Endothelial cell of umbilical vein (primary cell): ENCODE measurements at regions not wholly inside any gene's neighbourhood (a gene's known extent, or its start where the extent isn't known, plus 50 kb on each side); places are given as distances from the start of the nearest gene placed in this dataset.

ENCODE experiments used
- BruUV-seq: library from RNA; stranded (reverse); fragments of 400-500 nt; replicated peaks from 2 replicates; lab custom pipeline; 2021; lab: Mats Ljungman, UMichigan
- CTCF ChIA-PET: fragments of 300-600, 350-600 bp; sonication (Branson Sonifier 250); formaldehyde crosslinking; loops from one replicate; lab custom pipeline; 2021; ENCODE audit warnings: antibody characterized with exemption, inconsistent platforms; lab: Charles Lee
- POLR2A ChIA-PET: fragments of 300-600, 350-600 bp; sonication (Branson Sonifier 250); formaldehyde crosslinking; loops from one replicate; lab custom pipeline; 2021; ENCODE audit warnings: antibody characterized with exemption, inconsistent platforms; lab: Charles Lee
- DNase-seq: peaks from one replicate; pipeline ENCODE4 v3.0.0-alpha.2; 2011; ENCODE audit warnings: low read depth, low spot score
- FAIRE-seq: peaks from 2 replicates; lab custom pipeline; 2011; peaks lifted over from hg19 to GRCh38; lab: Jason Lieb, UNC
- H2AFZ ChIP-seq: 2 replicates; pipeline ENCODE4 v1.6.0; 2012; ENCODE audit warnings: low read depth, low read length, control low read depth, inconsistent platforms
- H3K27ac ChIP-seq: 2 replicates; pipeline ENCODE4 v1.5.1; 2011; ENCODE audit warnings: low read depth, mild to moderate bottlenecking, control low read depth, low read length, moderate library complexity; ENCODE audit not compliant: insufficient read depth
- H3K27me3 ChIP-seq, 2 experiments: 2 replicates each; pipeline versions ENCODE4 v1.6.0 to v1.6.1; 2011; ENCODE audit warnings: low read length in 2 of 2, mixed read lengths in 1 of 2; ENCODE audit not compliant: control insufficient read depth in 2 of 2, insufficient read depth in 2 of 2
- H3K36me3 ChIP-seq, 2 experiments: 2 replicates in 1 of 2; 3 replicates in 1 of 2; pipeline ENCODE4 v1.5.1; 2011; ENCODE audit warnings: low read length in 2 of 2, mild to moderate bottlenecking in 1 of 2, moderate library complexity in 1 of 2; ENCODE audit not compliant: control insufficient read depth in 2 of 2, insufficient read depth in 2 of 2; ENCODE audit errors: extremely low read depth in 1 of 2
- H3K4me1 ChIP-seq: 3 replicates; pipeline ENCODE4 v1.5.1; 2011; ENCODE audit warnings: mild to moderate bottlenecking, low read length; ENCODE audit not compliant: control insufficient read depth, insufficient read depth; ENCODE audit errors: extremely low read depth
- H3K4me2 ChIP-seq: 2 replicates; pipeline ENCODE4 v1.6.1; 2011; ENCODE audit warnings: low read length, control low read depth, mixed read lengths; ENCODE audit not compliant: insufficient read depth
- H3K4me3 ChIP-seq, 3 experiments: fragments of 200-600 bp in 1 of 3; sonication (generic), shearing (Covaris generic) in 1 of 3; replicated peaks in 1 of 3; 2 replicates each; pipeline ENCODE4 v1.5.1; 2011 to 2016; ENCODE audit warnings: control low read depth in 3 of 3, low read length in 3 of 3, mild to moderate bottlenecking in 2 of 3, inconsistent platforms in 1 of 3, low read depth in 1 of 3, moderate library complexity in 1 of 3; ENCODE audit not compliant: insufficient read depth in 1 of 3
- H3K79me2 ChIP-seq: 2 replicates; pipeline ENCODE4 v1.6.0; 2012; ENCODE audit warnings: low read length, inconsistent platforms; ENCODE audit not compliant: control insufficient read depth, insufficient read depth
- H3K9ac ChIP-seq: replicated peaks from 2 replicates; pipeline ENCODE3; 2011; ENCODE audit warnings: low read length, control low read depth; ENCODE audit not compliant: insufficient read depth; ENCODE audit errors: extremely low read depth
- H3K9me1 ChIP-seq: replicated peaks from 3 replicates; pipeline ENCODE4 v1.6.0; 2011; ENCODE audit warnings: mild to moderate bottlenecking, low read length; ENCODE audit not compliant: control insufficient read depth, insufficient read depth; ENCODE audit errors: extremely low read depth
- H3K9me3 ChIP-seq: replicated peaks from 2 replicates; pipeline ENCODE4 v1.5.1; 2012; ENCODE audit warnings: low read length, inconsistent platforms; ENCODE audit not compliant: control insufficient read depth, insufficient read depth
- H4K20me1 ChIP-seq: replicated peaks from 2 replicates; pipeline ENCODE3; 2011; ENCODE audit warnings: mild to moderate bottlenecking, low read length; ENCODE audit not compliant: control insufficient read depth, insufficient read depth; ENCODE audit errors: extremely low read depth
- EZH2 ChIP-seq: IDR thresholded peaks from 2 replicates; pipeline ENCODE4 v1.6.1; 2012; ENCODE audit warnings: borderline replicate concordance, low read depth, mild to moderate bottlenecking, moderate library complexity, low read length, inconsistent platforms; ENCODE audit not compliant: severe bottlenecking
- FOS ChIP-seq: IDR thresholded peaks from 2 replicates; pipeline ENCODE4 v1.6.1; 2011; ENCODE audit warnings: mild to moderate bottlenecking, low read length, moderate library complexity, borderline replicate concordance; ENCODE audit not compliant: insufficient read depth
- GATA2 ChIP-seq: IDR thresholded peaks from 2 replicates; pipeline ENCODE4 v1.7.0; 2011; ENCODE audit warnings: low read depth, mild to moderate bottlenecking, moderate library complexity, mixed read lengths, low read length; ENCODE audit not compliant: insufficient read length, insufficient read depth
- JUN ChIP-seq: IDR thresholded peaks from 2 replicates; pipeline ENCODE4 v1.6.1; 2011; ENCODE audit warnings: borderline replicate concordance, low read depth; ENCODE audit not compliant: insufficient read length, insufficient read depth
- MYC ChIP-seq: IDR thresholded peaks from one replicate; pipeline ENCODE4 v1.6.1; 2011; ENCODE audit warnings: mild to moderate bottlenecking, low read depth, low read length
- POLR2A ChIP-seq: IDR thresholded peaks from 2 replicates; pipeline ENCODE4 v1.6.1; 2012; ENCODE audit warnings: low read depth, mild to moderate bottlenecking, control low read depth, low read length
- POLR2AphosphoS5 ChIP-seq: IDR thresholded peaks from 2 replicates; pipeline ENCODE4 v1.6.1; 2012; ENCODE audit warnings: low read depth, mild to moderate bottlenecking, control low read depth, low read length, moderate library complexity; ENCODE audit not compliant: insufficient read depth
- dilution Hi-C: fragments of 300-500 bp; cut with MboI; formaldehyde crosslinking; loops from one replicate; pipeline ENCODE4 v1.15.0; 2019; ENCODE audit warnings: low sequenced_read_pairs; ENCODE audit not compliant: extremely low pct_ligation_motif_present
- intact Hi-C: fragments of 100-400 bp; cut with micrococcal nuclease; formaldehyde crosslinking; loops from one replicate; pipeline ENCODE4 v1.10.0; 2022
- TF ChIP-seq, protein P1 (sequence below): IDR thresholded peaks from 2 replicates; pipeline ENCODE4 v1.6.1; 2011; ENCODE audit not compliant: insufficient read depth, insufficient read length
- TF ChIP-seq, protein P2 (sequence below), 2 donors: IDR thresholded peaks; 1 replicate in 1 of 2; 2 replicates in 1 of 2; pipeline ENCODE4 v1.5.1; 2011; ENCODE audit warnings: low read length in 2 of 2, mild to moderate bottlenecking in 2 of 2, moderate library complexity in 2 of 2, control low read depth in 1 of 2, inconsistent platforms in 1 of 2, low read depth in 1 of 2; ENCODE audit not compliant: insufficient read depth in 1 of 2; ENCODE audit errors: extremely low read depth in 1 of 2

DNA sequence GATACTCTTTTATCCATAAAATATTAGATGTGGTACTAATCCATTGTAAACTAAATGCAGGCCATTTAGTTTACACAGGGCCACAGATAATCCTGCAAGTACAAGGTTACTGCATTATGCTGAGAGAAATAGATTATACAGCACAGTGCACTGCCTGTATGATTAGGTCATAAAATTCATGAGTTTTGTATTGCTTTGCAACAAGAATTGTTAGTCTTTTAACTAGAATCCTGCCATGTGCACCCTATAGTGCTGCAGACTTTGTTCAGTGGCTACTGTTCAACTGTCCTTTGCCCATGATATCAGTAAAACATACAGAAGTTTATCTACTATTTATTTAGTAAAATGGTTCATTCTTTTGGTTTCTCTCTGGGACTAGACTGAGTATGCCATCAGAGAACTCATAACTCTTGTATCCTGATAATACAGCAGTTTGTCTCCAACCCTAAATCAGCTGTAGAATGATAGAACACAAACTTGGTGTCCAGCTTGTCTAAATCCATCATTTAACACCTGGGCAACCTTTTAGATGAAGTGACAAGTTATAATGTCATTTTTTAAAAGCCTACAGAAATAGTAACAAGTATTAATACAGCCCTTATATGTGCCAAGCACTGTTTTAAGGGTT lies 291.2 kb downstream of the TMEM167A start:
- no peaks in the 10 kb centered on the region for H3K27me3 ChIP-seq
- no TSS peak for BruUV-seq
- no peak for FAIRE-seq
- dilution Hi-C loops (no loop called here), intact Hi-C loops (no loop called here)
- H3K36me3 ChIP-seq = no peaks in the 10 kb centered on the region
- no peaks in the 10 kb centered on the region for H3K4me1 ChIP-seq
- H3K4me2 ChIP-seq = no peak overlapping the region
- no peak overlapping the region for H3K27ac ChIP-seq
- no peaks in the 10 kb centered on the region for H3K79me2 ChIP-seq
- CTCF ChIA-PET = no interaction called here
- H3K9me3 ChIP-seq = no peaks in the 10 kb centered on the region
- no peaks in the 10 kb centered on the region for H4K20me1 ChIP-seq
- H3K9ac ChIP-seq = no peak overlapping the region
- no peak overlapping the region for H3K4me3 ChIP-seq
- POLR2A ChIA-PET = no interaction called here
- H2AFZ ChIP-seq = no peak overlapping the region
- no peaks in the 10 kb centered on the region for H3K9me1 ChIP-seq
- TF ChIP-seq GATA2 (no peak), POLR2AphosphoS5 (no peak), EZH2 (no peak), FOS (no peak), POLR2A (no peak), JUN (no peak)
- TF ChIP-seq, protein P1, sequence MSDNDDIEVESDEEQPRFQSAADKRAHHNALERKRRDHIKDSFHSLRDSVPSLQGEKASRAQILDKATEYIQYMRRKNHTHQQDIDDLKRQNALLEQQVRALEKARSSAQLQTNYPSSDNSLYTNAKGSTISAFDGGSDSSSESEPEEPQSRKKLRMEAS = no peak
- DNase-seq = no peak

- Histone ChIP-seq H3K36me3 (no peaks in the 10 kb centered on the region), H2AFZ (no peak overlapping the region), H4K20me1 (no peaks in the 10 kb centered on the region), H3K27me3 (no peaks in the 10 kb centered on the region), H3K9me3 (no peaks in the 10 kb centered on the region), H3K9ac (no peak overlapping the region), H3K27ac (no peak overlapping the region), H3K79me2 (no peaks in the 10 kb centered on the region), H3K9me1 (no peaks in the 10 kb centered on the region), H3K4me2 (no peak overlapping the region), H3K4me3 (no peak overlapping the region), H3K4me1 (no peaks in the 10 kb centered on the region)
- intact Hi-C loops (no loop called here), dilution Hi-C loops (no loop called here)
- no TSS peak for BruUV-seq
- CTCF ChIA-PET = no interaction called here
- POLR2A ChIA-PET = no interaction called here
- TF ChIP-seq MYC (no peak), POLR2A (no peak), EZH2 (no peak), POLR2AphosphoS5 (no peak), JUN (no peak), GATA2 (no peak), FOS (no peak)
- TF ChIP-seq, protein P1 = no peak
- TF ChIP-seq, protein P2, sequence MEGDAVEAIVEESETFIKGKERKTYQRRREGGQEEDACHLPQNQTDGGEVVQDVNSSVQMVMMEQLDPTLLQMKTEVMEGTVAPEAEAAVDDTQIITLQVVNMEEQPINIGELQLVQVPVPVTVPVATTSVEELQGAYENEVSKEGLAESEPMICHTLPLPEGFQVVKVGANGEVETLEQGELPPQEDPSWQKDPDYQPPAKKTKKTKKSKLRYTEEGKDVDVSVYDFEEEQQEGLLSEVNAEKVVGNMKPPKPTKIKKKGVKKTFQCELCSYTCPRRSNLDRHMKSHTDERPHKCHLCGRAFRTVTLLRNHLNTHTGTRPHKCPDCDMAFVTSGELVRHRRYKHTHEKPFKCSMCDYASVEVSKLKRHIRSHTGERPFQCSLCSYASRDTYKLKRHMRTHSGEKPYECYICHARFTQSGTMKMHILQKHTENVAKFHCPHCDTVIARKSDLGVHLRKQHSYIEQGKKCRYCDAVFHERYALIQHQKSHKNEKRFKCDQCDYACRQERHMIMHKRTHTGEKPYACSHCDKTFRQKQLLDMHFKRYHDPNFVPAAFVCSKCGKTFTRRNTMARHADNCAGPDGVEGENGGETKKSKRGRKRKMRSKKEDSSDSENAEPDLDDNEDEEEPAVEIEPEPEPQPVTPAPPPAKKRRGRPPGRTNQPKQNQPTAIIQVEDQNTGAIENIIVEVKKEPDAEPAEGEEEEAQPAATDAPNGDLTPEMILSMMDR (IDR thresholded peaks at IDR 0.05; ENCODE audit: extremely low read depth in 1 of 2, insufficient read depth in 1 of 2, low read depth in 1 of 2, low read length in 2 of 2) = no peak
- FAIRE-seq (no peak), DNase-seq (no peak)
Observed at GRCh38 chr5:82785456-82785855, 291.7 kb downstream of the TMEM167A start.
